HFF-Myc (cell line): ENCODE measurements at regions not wholly inside any gene's neighbourhood (a gene's known extent, or its start where the extent isn't known, plus 50 kb on each side); places are given as distances from the start of the nearest gene placed in this dataset.
A peak's percentile ranks its signal among the peaks of the same experiment; 100 is the strongest.

Experiments used
- DNase-seq: peaks from one replicate; pipeline ENCODE4 v3.0.0-alpha.2; 2011; ENCODE audit warnings: low read depth; ENCODE audit errors: extremely low read depth
- H3K4me3 ChIP-seq: replicated peaks from 2 replicates; pipeline ENCODE4 v1.5.1; 2011; ENCODE audit warnings: low read depth, mild to moderate bottlenecking, control low read depth, low read length
- TF ChIP-seq, protein P1 (sequence below): IDR thresholded peaks from 2 replicates; pipeline ENCODE4 v1.5.1; 2012; ENCODE audit warnings: mild to moderate bottlenecking, low read depth, low read length, control low read depth; ENCODE audit errors: missing control alignments

GRCh38 chr20:39264506-39265172 lies 302.5 kb downstream of the DHX35 start:
- peak; percentile 52 for DNase-seq
- TF ChIP-seq, protein P1, sequence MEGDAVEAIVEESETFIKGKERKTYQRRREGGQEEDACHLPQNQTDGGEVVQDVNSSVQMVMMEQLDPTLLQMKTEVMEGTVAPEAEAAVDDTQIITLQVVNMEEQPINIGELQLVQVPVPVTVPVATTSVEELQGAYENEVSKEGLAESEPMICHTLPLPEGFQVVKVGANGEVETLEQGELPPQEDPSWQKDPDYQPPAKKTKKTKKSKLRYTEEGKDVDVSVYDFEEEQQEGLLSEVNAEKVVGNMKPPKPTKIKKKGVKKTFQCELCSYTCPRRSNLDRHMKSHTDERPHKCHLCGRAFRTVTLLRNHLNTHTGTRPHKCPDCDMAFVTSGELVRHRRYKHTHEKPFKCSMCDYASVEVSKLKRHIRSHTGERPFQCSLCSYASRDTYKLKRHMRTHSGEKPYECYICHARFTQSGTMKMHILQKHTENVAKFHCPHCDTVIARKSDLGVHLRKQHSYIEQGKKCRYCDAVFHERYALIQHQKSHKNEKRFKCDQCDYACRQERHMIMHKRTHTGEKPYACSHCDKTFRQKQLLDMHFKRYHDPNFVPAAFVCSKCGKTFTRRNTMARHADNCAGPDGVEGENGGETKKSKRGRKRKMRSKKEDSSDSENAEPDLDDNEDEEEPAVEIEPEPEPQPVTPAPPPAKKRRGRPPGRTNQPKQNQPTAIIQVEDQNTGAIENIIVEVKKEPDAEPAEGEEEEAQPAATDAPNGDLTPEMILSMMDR, result peak; percentile 94

DNA sequence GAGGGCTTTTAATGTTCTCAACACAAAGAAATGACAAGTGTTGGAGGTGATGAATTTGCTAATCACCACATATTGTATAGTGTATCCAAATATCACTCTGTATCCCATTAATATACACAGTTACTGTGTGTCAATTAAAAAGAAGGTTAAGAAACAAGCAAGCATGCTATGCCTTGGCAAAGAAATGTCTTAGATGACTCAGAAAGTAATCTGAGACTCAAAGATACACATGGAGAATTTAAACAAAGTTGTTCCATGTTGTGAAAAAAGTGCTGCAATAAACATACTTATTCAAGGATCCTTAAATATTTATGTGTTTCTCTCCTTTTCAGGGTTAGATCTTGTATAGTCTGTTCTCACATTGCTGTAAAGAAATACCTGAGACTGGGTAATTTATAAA lies 300.9 kb downstream of the DHX35 start:
- no peak overlapping the region for H3K4me3 ChIP-seq
- DNase-seq, result no peak
- TF ChIP-seq, protein P1, result no peak

More at GRCh38 chr20:39264506-39265172, 302.5 kb downstream of the DHX35 start:
- H3K4me3 ChIP-seq, result no peak overlapping the region

GRCh38 chr20:39259808-39260207 lies 297.7 kb downstream of the DHX35 start:
- DNase-seq, result no peak
- TF ChIP-seq, protein P1, result no peak
- H3K4me3 ChIP-seq, result no peak overlapping the region

DNA sequence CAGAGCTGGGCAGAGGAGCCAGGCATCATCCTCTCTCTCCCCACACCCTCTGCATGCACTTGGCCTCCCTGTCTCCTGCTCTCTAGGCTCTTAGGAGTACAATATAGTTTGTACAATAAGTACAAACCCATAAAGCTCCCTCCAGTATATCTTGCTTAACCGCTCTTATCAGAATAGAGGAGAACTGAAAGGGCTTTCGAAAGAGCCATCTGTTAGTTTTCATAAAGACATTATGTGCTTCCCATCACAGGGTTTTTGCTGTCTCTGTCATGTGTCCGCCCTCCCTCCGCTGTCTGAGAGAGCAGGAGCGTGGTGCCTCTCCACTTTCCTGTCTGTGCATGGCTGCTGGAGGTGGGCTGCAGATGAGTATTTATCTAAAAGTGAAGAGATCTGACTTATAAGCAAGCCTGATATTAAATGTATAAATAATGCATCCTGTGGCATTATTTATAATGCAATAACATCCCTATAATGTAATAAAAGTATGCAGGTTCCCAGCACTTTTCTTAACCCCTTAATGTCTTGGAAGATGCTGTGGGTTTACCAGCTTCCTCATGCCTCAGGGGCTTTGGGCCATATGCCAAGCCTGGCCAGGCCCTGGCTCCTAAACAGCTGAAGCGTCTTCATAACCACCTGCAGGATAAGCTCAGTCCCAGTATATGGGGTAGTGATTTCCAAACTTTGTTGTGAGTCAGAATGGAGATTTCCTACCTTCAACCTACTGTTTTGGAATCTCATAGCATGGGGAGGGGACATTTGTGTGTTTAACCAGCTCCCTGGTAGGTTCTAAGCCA lies 297.1 kb downstream of the DHX35 start:
- no peak for DNase-seq
- H3K4me3 ChIP-seq, result no peak overlapping the region
- TF ChIP-seq, protein P1, result no peak

- TF ChIP-seq, protein P1, result no peak
Observed at GRCh38 chr20:39258253-39258652, 296.1 kb downstream of the DHX35 start.

GRCh38 chr20:39253051-39253755 lies 291.1 kb downstream of the DHX35 start:
- TF ChIP-seq, protein P1, result no peak
- no peak for DNase-seq
- H3K4me3 ChIP-seq, result no peak overlapping the region

More at GRCh38 chr20:39258253-39258652, 296.1 kb downstream of the DHX35 start:
- DNase-seq, result no peak
- H3K4me3 ChIP-seq, result no peak overlapping the region
